ENCODE measurements at regions not wholly inside any gene's neighbourhood (a gene's known extent, or its start where the extent isn't known, plus 50 kb on each side); places are given as distances from the start of the nearest gene placed in this dataset.
A peak's percentile ranks its signal among the peaks of the same experiment; 100 is the strongest.

GRCh38 chr6:28587746-28588075 lies 62.0 kb downstream of the GPX5 start:
- H3K4me2 ChIP-seq (ENCODE audit: low read length): peak overlapping the region; percentile 96
- H3K79me2 ChIP-seq (ENCODE audit: insufficient read depth, low read length): no peaks in the 10 kb centered on the region
- peak overlapping the region; percentile 96 for H2AFZ ChIP-seq (ENCODE audit: low read depth, low read length)
- H3K9me3 Mint-ChIP-seq (ENCODE audit: unreplicated experiment): no peaks in the 10 kb centered on the region
- FAIRE-seq (no peak), DNase-seq (ENCODE audit: low read depth) (peak; percentile 33)
- peaks cover 6% of the 10 kb centered on the region for H3K27me3 ChIP-seq (ENCODE audit: insufficient read depth, low read length)
- H3K4me1 ChIP-seq (ENCODE audit: insufficient read depth, low read length): peaks cover 20% of the 10 kb centered on the region
- no peaks in the 10 kb centered on the region for H3K9me3 ChIP-seq (ENCODE audit: insufficient read depth, low read depth, low read length)
- H3K27me3 Mint-ChIP-seq (ENCODE audit: low read depth, unreplicated experiment): peaks cover 8% of the 10 kb centered on the region
- H3K4me3 ChIP-seq (ENCODE audit: insufficient read depth, low read depth, low read length): peak overlapping the region; percentile 93
- H3K36me3 Mint-ChIP-seq (ENCODE audit: low read depth, unreplicated experiment): no peaks in the 10 kb centered on the region
- H3K4me1 Mint-ChIP-seq (ENCODE audit: low read depth, unreplicated experiment): peaks cover 15% of the 10 kb centered on the region
- H3K36me3 ChIP-seq (ENCODE audit: insufficient read depth, low read length): no peaks in the 10 kb centered on the region
- peak overlapping the region; percentile 90 for H3K27ac Mint-ChIP-seq (ENCODE audit: unreplicated experiment)
- H3K27ac ChIP-seq (ENCODE audit: low read depth, low read length): peak overlapping the region; percentile 62
- TF ChIP-seq EZH2 (IDR thresholded peaks at IDR 0.05; ENCODE audit: insufficient read depth, low read length): no peak
- TF ChIP-seq CTCF (IDR thresholded peaks at IDR 0.05; ENCODE audit: insufficient read depth, low read depth, low read length): no peak
- H4K20me1 ChIP-seq (ENCODE audit: insufficient read depth, low read length): no peaks in the 10 kb centered on the region
- H3K9ac ChIP-seq (ENCODE audit: low read length): peak overlapping the region; percentile 83
- H3K4me3 Mint-ChIP-seq (ENCODE audit: unreplicated experiment): peak overlapping the region; percentile 89

DNA sequence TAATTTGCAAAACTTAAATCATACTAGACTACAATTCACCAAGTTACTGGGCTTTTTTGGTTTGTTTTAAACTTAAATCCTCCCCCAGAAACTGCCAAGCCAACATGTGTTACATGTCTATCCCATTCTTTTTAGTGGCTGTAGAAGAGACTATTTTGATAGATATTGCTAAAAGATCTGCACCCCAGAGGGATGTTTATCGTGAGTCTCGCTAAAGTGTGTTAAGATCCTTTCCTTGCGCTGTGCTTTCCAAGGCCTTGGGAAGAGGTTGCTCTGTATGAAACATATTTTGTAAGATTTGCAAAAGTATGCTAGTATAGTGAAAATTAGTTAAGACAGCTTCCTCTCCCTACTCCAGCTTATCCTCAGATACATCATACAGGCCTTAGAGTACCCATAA lies 63.0 kb downstream of the GPX5 start:
- H3K36me3 Mint-ChIP-seq (ENCODE audit: low read depth, unreplicated experiment): no peaks in the 10 kb centered on the region
- FAIRE-seq: no peak
- peaks cover 8% of the 10 kb centered on the region for H3K27me3 Mint-ChIP-seq (ENCODE audit: low read depth, unreplicated experiment)
- H2AFZ ChIP-seq (ENCODE audit: low read depth, low read length): no peak overlapping the region
- H3K79me2 ChIP-seq (ENCODE audit: insufficient read depth, low read length): no peaks in the 10 kb centered on the region
- no peak overlapping the region for H3K4me3 ChIP-seq (ENCODE audit: insufficient read depth, low read depth, low read length)
- peak overlapping the region; percentile 55 for H3K4me3 Mint-ChIP-seq (ENCODE audit: unreplicated experiment)
- H3K27me3 ChIP-seq (ENCODE audit: insufficient read depth, low read length): peaks cover 8% of the 10 kb centered on the region
- H3K9ac ChIP-seq (ENCODE audit: low read length): no peak overlapping the region
- no peaks in the 10 kb centered on the region for H3K9me3 ChIP-seq (ENCODE audit: insufficient read depth, low read depth, low read length)
- TF ChIP-seq EZH2 (IDR thresholded peaks at IDR 0.05; ENCODE audit: insufficient read depth, low read length): no peak
- TF ChIP-seq CTCF (IDR thresholded peaks at IDR 0.05; ENCODE audit: insufficient read depth, low read depth, low read length): no peak
- no peaks in the 10 kb centered on the region for H3K36me3 ChIP-seq (ENCODE audit: insufficient read depth, low read length)
- H3K4me1 ChIP-seq (ENCODE audit: insufficient read depth, low read length): peaks cover 20% of the 10 kb centered on the region
- H3K27ac Mint-ChIP-seq (ENCODE audit: unreplicated experiment): peak overlapping the region; percentile 10
- DNase-seq (ENCODE audit: low read depth): no peak
- peak overlapping the region; percentile 10 for H3K27ac ChIP-seq (ENCODE audit: low read depth, low read length)
- H4K20me1 ChIP-seq (ENCODE audit: insufficient read depth, low read length): no peaks in the 10 kb centered on the region
- H3K9me3 Mint-ChIP-seq (ENCODE audit: unreplicated experiment): no peaks in the 10 kb centered on the region
- peaks cover 15% of the 10 kb centered on the region for H3K4me1 Mint-ChIP-seq (ENCODE audit: low read depth, unreplicated experiment)
- H3K4me2 ChIP-seq (ENCODE audit: low read length): peak overlapping the region; percentile 81

DNA sequence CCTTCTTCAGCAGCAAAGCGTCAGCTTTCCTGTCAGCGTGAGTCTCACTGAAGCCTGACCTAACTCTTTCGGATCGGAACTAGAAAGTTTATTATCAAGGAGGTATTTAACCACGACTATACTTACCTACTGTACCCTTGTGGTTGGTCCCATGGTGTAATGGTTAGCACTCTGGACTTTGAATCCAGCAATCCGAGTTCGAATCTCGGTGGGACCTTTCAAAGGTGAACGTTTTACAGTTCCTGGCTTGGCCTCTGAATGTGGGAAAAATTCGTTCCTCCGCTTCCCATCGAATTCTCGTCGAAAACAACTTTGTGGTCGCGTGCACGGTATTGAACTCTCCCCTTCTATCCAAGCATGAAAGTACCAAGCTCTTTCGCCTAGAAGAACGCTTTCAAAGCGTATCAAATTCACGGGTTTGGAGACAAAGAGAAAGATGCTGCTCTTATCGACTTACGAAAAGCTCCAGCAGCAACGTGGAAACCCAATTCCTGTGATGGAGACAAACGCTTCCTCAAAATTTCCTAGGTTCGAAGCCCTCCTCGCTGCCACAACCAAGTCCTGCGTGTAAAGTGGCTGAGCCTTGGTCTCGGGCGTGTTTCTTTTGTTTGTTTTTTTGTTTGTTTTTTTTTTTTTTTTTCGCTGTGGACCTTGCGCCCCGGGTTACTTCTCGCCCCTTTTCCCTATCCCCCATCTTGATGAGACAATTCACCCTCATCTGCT lies 63.7 kb downstream of the GPX5 start:
- FAIRE-seq: peak; percentile 70
- Histone ChIP-seq H3K9ac (ENCODE audit: low read length) (peak overlapping the region; percentile 54), H3K27me3 (ENCODE audit: insufficient read depth, low read length) (peaks cover 8% of the 10 kb centered on the region), H3K4me3 (ENCODE audit: insufficient read depth, low read depth, low read length) (peak overlapping the region; percentile 45), H4K20me1 (ENCODE audit: insufficient read depth, low read length) (no peaks in the 10 kb centered on the region), H3K36me3 (ENCODE audit: insufficient read depth, low read length) (no peaks in the 10 kb centered on the region), H3K4me1 (ENCODE audit: insufficient read depth, low read length) (peaks cover 20% of the 10 kb centered on the region), H3K4me2 (ENCODE audit: low read length) (peak overlapping the region; percentile 81), H3K27ac (ENCODE audit: low read depth, low read length) (peak overlapping the region; percentile 19), H2AFZ (ENCODE audit: low read depth, low read length) (peak overlapping the region; percentile 62), H3K9me3 (ENCODE audit: insufficient read depth, low read depth, low read length) (no peaks in the 10 kb centered on the region), H3K79me2 (ENCODE audit: insufficient read depth, low read length) (no peaks in the 10 kb centered on the region)
- Mint-ChIP-seq H3K27ac (ENCODE audit: unreplicated experiment) (peak overlapping the region; percentile 60), H3K36me3 (ENCODE audit: low read depth, unreplicated experiment) (no peaks in the 10 kb centered on the region), H3K27me3 (ENCODE audit: low read depth, unreplicated experiment) (peaks cover 8% of the 10 kb centered on the region), H3K4me3 (ENCODE audit: unreplicated experiment) (peak overlapping the region; percentile 77), H3K4me1 (ENCODE audit: low read depth, unreplicated experiment) (peaks cover 15% of the 10 kb centered on the region), H3K9me3 (ENCODE audit: unreplicated experiment) (no peaks in the 10 kb centered on the region)
- TF ChIP-seq EZH2 (IDR thresholded peaks at IDR 0.05; ENCODE audit: insufficient read depth, low read length) (no peak), CTCF (IDR thresholded peaks at IDR 0.05; ENCODE audit: insufficient read depth, low read depth, low read length) (no peak)
- peak; percentile 91 for DNase-seq (ENCODE audit: low read depth)
